CD4-positive, alpha-beta memory T cell (primary cell): ENCODE measurements at regions not wholly inside any gene's neighbourhood (a gene's known extent, or its start where the extent isn't known, plus 50 kb on each side); places are given as distances from the start of the nearest gene placed in this dataset.

Experiments used
- CTCF ChIA-PET: fragments of 350-600 bp; sonication (Branson Sonifier 250); formaldehyde crosslinking; loops from one replicate; lab custom pipeline; 2021; ENCODE audit warnings: inconsistent platforms; ENCODE audit not compliant: partially characterized antibody; lab: Charles Lee
- POLR2A ChIA-PET: fragments of 350-600 bp; sonication (Branson Sonifier 250); formaldehyde crosslinking; loops from one replicate; lab custom pipeline; 2021; ENCODE audit not compliant: partially characterized antibody; lab: Charles Lee
- DNase-seq, 5 donors: peaks; one replicate each; pipeline versions ENCODE4 v3.0.0 to v3.0.0-alpha.2; 2020 to 2022; ENCODE audit warnings: mixed read lengths in 1 of 5
- H3K27ac ChIP-seq: one replicate; pipeline ENCODE4 v1.7.0; 2013; ENCODE audit warnings: low read depth, low read length
- H3K27me3 ChIP-seq: 2 replicates; pipeline ENCODE4 v1.7.0; 2013; ENCODE audit warnings: mild to moderate bottlenecking, low read length, moderate library complexity; ENCODE audit not compliant: insufficient read depth
- H3K36me3 ChIP-seq: 2 replicates; pipeline ENCODE4 v1.7.0; 2013; ENCODE audit warnings: mild to moderate bottlenecking, low read length, moderate library complexity; ENCODE audit not compliant: insufficient read depth
- H3K4me1 ChIP-seq: 2 replicates; pipeline ENCODE4 v1.7.0; 2013; ENCODE audit warnings: mild to moderate bottlenecking, low read length, moderate library complexity; ENCODE audit not compliant: insufficient read depth
- H3K4me3 ChIP-seq, 2 donors: one replicate each; pipeline ENCODE4 v1.7.0; 2013; ENCODE audit warnings: low read length in 2 of 2, mild to moderate bottlenecking in 1 of 2
- H3K9me3 ChIP-seq, 2 donors: one replicate each; pipeline ENCODE4 v1.7.0; 2013; ENCODE audit warnings: low read length in 2 of 2, control low read depth in 1 of 2; ENCODE audit not compliant: control insufficient read depth in 1 of 2
- H3K27ac Mint-ChIP-seq, 7 donors: one replicate each; pipeline ENCODE4 v1.8.0; 2020 to 2021; ENCODE audit warnings: mixed read lengths in 7 of 7, mild to moderate bottlenecking in 6 of 7, inconsistent platforms in 3 of 7, moderate library complexity in 3 of 7
- H3K27me3 Mint-ChIP-seq, 2 donors: one replicate each; pipeline ENCODE4 v1.8.0; 2020 to 2021; ENCODE audit warnings: mixed read lengths in 2 of 2
- H3K36me3 Mint-ChIP-seq, 2 donors: one replicate each; pipeline ENCODE4 v1.8.0; 2020 to 2021; ENCODE audit warnings: mixed read lengths in 2 of 2, inconsistent platforms in 1 of 2, mild to moderate bottlenecking in 1 of 2
- H3K4me1 Mint-ChIP-seq, 4 donors: one replicate each; pipeline ENCODE4 v1.8.0; 2020 to 2021; ENCODE audit warnings: mixed read lengths in 4 of 4, mild to moderate bottlenecking in 1 of 4
- H3K4me3 Mint-ChIP-seq, 8 donors: one replicate each; pipeline ENCODE4 v1.8.0; 2020 to 2021; ENCODE audit warnings: mixed read lengths in 8 of 8, mild to moderate bottlenecking in 7 of 8, moderate library complexity in 6 of 8, inconsistent platforms in 3 of 8
- H3K9me3 Mint-ChIP-seq, 8 donors: one replicate each; pipeline ENCODE4 v1.8.0; 2020 to 2021; ENCODE audit warnings: mixed read lengths in 8 of 8, mild to moderate bottlenecking in 5 of 8, inconsistent platforms in 3 of 8, moderate library complexity in 1 of 8
- intact Hi-C: fragments of 100-400 bp; cut with micrococcal nuclease; formaldehyde crosslinking; loops from one replicate; pipeline ENCODE4 v1.15.1; 2023

DNA sequence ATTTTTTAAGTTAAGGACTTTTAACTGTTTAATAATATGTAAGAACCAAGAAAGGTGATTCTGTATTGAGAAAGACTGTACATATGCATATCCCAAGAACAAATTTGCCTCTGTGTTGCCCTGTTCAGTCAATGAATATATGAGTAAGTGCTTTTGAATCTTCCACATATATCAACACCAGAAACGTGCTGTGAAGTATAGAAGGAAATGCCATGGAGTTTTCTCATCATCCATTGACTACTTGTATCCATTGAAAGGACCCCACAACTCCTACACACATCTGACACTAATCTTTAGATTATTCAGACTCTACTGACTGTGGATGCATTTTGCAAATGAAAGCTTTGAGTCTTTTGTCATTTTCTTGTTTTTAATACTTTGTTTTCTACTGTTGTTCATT, 366.9 kb downstream of the S1PR1 start:
- no peak overlapping the region for H3K27ac Mint-ChIP-seq
- Histone ChIP-seq H3K36me3 (no peaks in the 10 kb centered on the region), H3K4me1 (no peaks in the 10 kb centered on the region), H3K9me3 (no peaks in the 10 kb centered on the region), H3K4me3 (no peak overlapping the region), H3K27ac (no peak overlapping the region), H3K27me3 (no peaks in the 10 kb centered on the region)
- H3K4me1 Mint-ChIP-seq, result no peaks in the 10 kb centered on the region
- H3K4me3 Mint-ChIP-seq, result no peak overlapping the region
- intact Hi-C loops, result no loop called here
- H3K27me3 Mint-ChIP-seq, result peaks cover 6 to 8% of the 10 kb centered on the region in 2 donors
- no peaks in the 10 kb centered on the region for H3K36me3 Mint-ChIP-seq
- no peaks in the 10 kb centered on the region for H3K9me3 Mint-ChIP-seq
- no peak for DNase-seq
- CTCF ChIA-PET, result no interaction called here
- POLR2A ChIA-PET, result no interaction called here

DNA sequence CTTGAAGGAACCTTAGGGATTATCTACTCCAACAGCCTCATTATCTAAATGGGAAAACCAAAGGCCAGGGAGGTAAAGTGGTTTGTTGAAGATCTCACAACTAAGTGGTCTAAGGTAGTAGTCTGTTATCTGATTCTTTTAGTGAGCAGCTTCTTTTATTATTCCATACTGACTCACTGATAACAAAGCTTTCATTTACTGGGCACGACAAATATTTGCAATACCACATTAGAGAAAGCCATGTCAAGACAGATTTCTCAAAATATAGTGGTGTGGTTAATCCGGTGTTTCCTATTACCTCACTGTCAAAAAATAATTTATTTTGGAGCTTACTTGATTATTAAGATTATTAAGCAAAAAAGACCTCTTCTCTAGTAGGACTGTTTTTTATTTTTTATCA, 369.1 kb downstream of the S1PR1 start:
- Histone ChIP-seq H3K9me3 (no peaks in the 10 kb centered on the region), H3K4me3 (no peak overlapping the region), H3K27me3 (no peaks in the 10 kb centered on the region), H3K4me1 (no peaks in the 10 kb centered on the region), H3K27ac (no peak overlapping the region), H3K36me3 (no peaks in the 10 kb centered on the region)
- H3K4me1 Mint-ChIP-seq, result no peaks in the 10 kb centered on the region
- no peaks in the 10 kb centered on the region for H3K36me3 Mint-ChIP-seq
- no peak overlapping the region for H3K4me3 Mint-ChIP-seq
- H3K27ac Mint-ChIP-seq, result no peak overlapping the region
- CTCF ChIA-PET, result no interaction called here
- POLR2A ChIA-PET, result no interaction called here
- peaks cover 0 to 21% (median 11%) of the 10 kb centered on the region in 8 donors for H3K9me3 Mint-ChIP-seq
- DNase-seq, result no peak
- peaks cover 7 to 8% of the 10 kb centered on the region in 2 donors for H3K27me3 Mint-ChIP-seq
- intact Hi-C loops, result no loop called here

DNA sequence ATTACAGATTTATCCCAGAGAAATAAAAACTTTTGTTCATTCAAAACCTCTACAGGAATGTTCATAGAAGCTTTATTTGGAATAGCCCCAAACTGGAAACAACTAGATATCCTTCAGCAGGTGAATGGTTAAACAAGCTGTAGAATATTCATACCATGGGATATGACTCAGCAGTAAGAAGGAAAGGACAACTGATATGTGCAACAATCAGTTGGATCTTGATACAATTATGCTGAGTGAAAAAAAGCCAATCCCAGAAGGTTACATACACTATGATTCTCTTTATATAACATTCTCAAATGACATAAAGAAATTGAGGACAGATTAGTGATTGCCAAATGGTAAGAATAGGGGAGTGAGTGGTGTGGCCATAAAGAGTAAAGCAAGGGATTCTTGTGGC, 376.7 kb downstream of the S1PR1 start:
- Mint-ChIP-seq H3K27ac (no peak overlapping the region), H3K27me3 (peaks cover 0 to 1% of the 10 kb centered on the region in 2 donors), H3K9me3 (peaks cover 0 to 26% (median 12%) of the 10 kb centered on the region in 8 donors), H3K4me1 (no peaks in the 10 kb centered on the region), H3K4me3 (no peak overlapping the region), H3K36me3 (no peaks in the 10 kb centered on the region)
- H3K9me3 ChIP-seq, result no peaks in the 10 kb centered on the region
- no peak overlapping the region for H3K27ac ChIP-seq
- no peak overlapping the region for H3K4me3 ChIP-seq
- H3K36me3 ChIP-seq, result no peaks in the 10 kb centered on the region
- ChIA-PET POLR2A (no interaction called here), CTCF (no interaction called here)
- no peaks in the 10 kb centered on the region for H3K27me3 ChIP-seq
- intact Hi-C loops, result no loop called here
- DNase-seq, result no peak
- H3K4me1 ChIP-seq, result no peaks in the 10 kb centered on the region

DNA sequence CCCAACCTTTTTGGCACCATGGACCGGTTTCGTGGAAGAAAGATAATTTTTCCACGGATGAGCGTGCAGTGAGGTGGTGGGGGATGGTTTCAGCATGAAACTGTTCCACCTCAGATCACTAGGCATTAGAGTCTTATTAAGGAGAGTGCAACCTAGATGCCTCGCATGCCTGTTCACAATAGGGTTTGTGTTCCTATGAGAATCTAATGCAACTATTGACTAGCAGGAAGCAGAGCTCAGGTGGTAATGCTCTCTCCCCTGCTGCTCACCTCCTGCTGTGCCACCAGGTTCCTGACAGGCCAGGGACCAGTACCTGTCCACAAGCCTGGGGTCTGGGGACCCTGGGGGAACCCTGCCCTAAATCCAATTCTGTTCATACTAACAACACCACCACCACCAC, 377.8 kb downstream of the OLFM3 start:
- Histone ChIP-seq H3K27me3 (no peaks in the 10 kb centered on the region), H3K36me3 (no peaks in the 10 kb centered on the region), H3K27ac (no peak overlapping the region), H3K9me3 (no peaks in the 10 kb centered on the region), H3K4me1 (no peaks in the 10 kb centered on the region), H3K4me3 (no peak overlapping the region)
- ChIA-PET CTCF (no interaction called here), POLR2A (no interaction called here)
- no peak overlapping the region for H3K27ac Mint-ChIP-seq
- no peaks in the 10 kb centered on the region for H3K36me3 Mint-ChIP-seq
- intact Hi-C loops, result no loop called here
- H3K4me1 Mint-ChIP-seq, result no peaks in the 10 kb centered on the region
- H3K4me3 Mint-ChIP-seq, result no peak overlapping the region
- H3K9me3 Mint-ChIP-seq, result no peaks in the 10 kb centered on the region
- no peak for DNase-seq
- H3K27me3 Mint-ChIP-seq, result peaks cover 8 to 9% of the 10 kb centered on the region in 2 donors

DNA sequence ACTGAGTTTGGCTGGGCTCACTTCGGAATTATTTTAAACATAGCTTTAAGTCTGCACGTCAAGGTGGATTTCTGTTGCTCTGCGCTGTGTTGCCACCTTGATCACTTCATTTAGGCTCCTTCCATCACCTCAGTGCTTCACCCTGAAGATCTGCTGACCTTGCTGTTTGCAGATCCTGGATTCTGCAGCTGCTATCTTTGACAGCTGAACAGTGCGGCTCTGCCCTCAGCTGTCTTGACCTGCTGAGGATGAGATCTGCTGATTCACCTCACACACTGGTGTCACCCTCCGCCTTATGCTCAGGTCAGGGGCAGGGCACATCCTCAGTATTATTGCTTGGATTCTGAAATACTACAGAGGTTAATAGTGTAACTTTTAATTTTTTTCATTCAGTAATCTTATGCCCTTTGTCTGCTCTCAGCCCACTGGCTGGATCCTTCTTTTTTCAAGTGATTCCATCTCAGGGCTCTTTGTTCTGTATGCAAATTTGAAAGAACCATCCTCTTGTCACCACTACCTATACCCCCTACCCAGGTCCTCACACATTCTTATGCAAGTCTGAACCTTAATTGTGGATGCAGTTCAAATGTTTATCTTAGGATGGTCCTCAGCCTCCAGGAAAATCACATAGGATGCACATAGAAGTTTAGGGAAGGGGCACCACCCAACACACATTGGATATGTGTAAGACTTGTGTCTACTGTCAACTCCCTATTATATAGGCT, 364.0 kb downstream of the OLFM3 start:
- Histone ChIP-seq H3K36me3 (no peaks in the 10 kb centered on the region), H3K4me1 (no peaks in the 10 kb centered on the region), H3K27ac (no peak overlapping the region), H3K4me3 (no peak overlapping the region), H3K9me3 (no peaks in the 10 kb centered on the region), H3K27me3 (no peaks in the 10 kb centered on the region)
- Mint-ChIP-seq H3K4me1 (no peaks in the 10 kb centered on the region), H3K27me3 (no peaks in the 10 kb centered on the region), H3K9me3 (peaks cover 0 to 2% (median 0%) of the 10 kb centered on the region in 8 donors), H3K4me3 (no peak overlapping the region), H3K27ac (no peak overlapping the region), H3K36me3 (no peaks in the 10 kb centered on the region)
- ChIA-PET POLR2A (no interaction called here), CTCF (interaction anchor here (1.6 kb wide), 1 partner anchor 11 kb away, joined by 3 read pairs; no protein-coding TSS in a partner anchor)
- no peak for DNase-seq
- intact Hi-C loops, result no loop called here

DNA sequence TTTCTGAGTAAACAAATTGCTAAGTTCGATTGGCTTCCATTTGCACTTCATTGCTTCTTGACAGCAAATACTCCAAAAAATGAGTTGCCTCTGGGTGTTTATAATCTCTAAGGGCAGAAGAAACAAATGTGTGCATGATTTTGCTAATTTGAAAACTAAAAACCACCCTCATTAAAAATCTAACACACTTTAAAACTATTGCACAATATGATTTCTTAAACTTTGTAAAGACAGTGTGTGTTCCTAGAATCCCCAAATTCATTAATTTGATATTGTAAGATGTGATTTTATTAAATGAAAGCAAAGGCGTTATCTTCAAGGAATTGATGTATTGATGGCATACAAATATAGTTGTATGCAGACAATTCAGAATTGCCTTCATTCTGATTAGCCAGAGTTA, 350.9 kb downstream of the OLFM3 start:
- Mint-ChIP-seq H3K4me3 (no peak overlapping the region), H3K27ac (no peak overlapping the region)
- POLR2A ChIA-PET, result no interaction called here

DNA sequence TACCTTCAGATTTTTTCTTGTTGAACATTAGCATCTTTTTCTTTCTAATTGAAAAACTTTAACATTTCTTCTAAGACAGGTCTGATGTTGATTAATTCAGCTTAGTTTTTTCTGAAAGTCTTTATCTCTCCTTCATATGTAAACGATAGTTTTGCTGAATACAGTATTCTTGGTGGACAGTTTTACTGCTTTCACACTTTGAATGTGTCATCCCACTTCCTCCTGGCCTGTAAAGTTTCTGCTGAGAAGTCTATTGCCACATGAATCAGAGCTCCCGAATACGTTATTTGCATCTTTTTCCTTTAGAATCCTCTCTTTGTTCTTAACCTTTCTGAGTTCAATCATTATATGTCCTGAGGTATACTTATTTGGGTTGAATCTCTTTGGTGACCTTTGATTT, 344.2 kb downstream of the OLFM3 start:
- peaks cover 2 to 30% (median 18%) of the 10 kb centered on the region in 8 donors for H3K9me3 Mint-ChIP-seq
- intact Hi-C loops, result no loop called here
- POLR2A ChIA-PET, result no interaction called here
- no peaks in the 10 kb centered on the region for H3K27me3 ChIP-seq
- peaks cover 0 to 3% of the 10 kb centered on the region in 2 donors for H3K27me3 Mint-ChIP-seq
- no peaks in the 10 kb centered on the region for H3K4me1 ChIP-seq
- no peaks in the 10 kb centered on the region for H3K4me1 Mint-ChIP-seq
- no peak overlapping the region for H3K4me3 Mint-ChIP-seq
- H3K36me3 ChIP-seq, result no peaks in the 10 kb centered on the region
- H3K27ac ChIP-seq, result no peak overlapping the region
- H3K9me3 ChIP-seq, result no peaks in the 10 kb centered on the region
- H3K36me3 Mint-ChIP-seq, result no peaks in the 10 kb centered on the region
- H3K27ac Mint-ChIP-seq, result no peak overlapping the region
- DNase-seq, result no peak
- CTCF ChIA-PET, result no interaction called here
- H3K4me3 ChIP-seq, result no peak overlapping the region

More for the DNA sequence above, 350.9 kb downstream of the OLFM3 start:
- no peak overlapping the region for H3K4me3 ChIP-seq
- H3K27ac ChIP-seq, result no peak overlapping the region
- H3K9me3 Mint-ChIP-seq, result peaks cover 0 to 2% (median 0%) of the 10 kb centered on the region in 8 donors
- no peaks in the 10 kb centered on the region for H3K9me3 ChIP-seq
- no peaks in the 10 kb centered on the region for H3K36me3 Mint-ChIP-seq
- H3K4me1 ChIP-seq, result no peaks in the 10 kb centered on the region
- intact Hi-C loops, result no loop called here
- DNase-seq, result no peak
- CTCF ChIA-PET, result no interaction called here
- H3K4me1 Mint-ChIP-seq, result no peaks in the 10 kb centered on the region
- no peaks in the 10 kb centered on the region for H3K27me3 ChIP-seq
- peaks cover 1% of the 10 kb centered on the region in 2 donors for H3K27me3 Mint-ChIP-seq
- no peaks in the 10 kb centered on the region for H3K36me3 ChIP-seq
